GM13976 (cell line): ENCODE measurements at regions not wholly inside any gene's neighbourhood (a gene's known extent, or its start where the extent isn't known, plus 50 kb on each side); places are given as distances from the start of the nearest gene placed in this dataset.
"Not testable (repeated sequence)": the region's sequence is repeated elsewhere in the genome, so short reads cannot be mapped to it uniquely, and the experiment has no call there.

Experiments
- DNase-seq: peaks from one replicate; pipeline ENCODE4 v3.0.0; 2012; ENCODE audit warnings: low spot score
- in situ Hi-C: fragments of 300-500 bp; cut with MboI; formaldehyde crosslinking; loops from one replicate; pipeline ENCODE4 v1.12.0; 2022; ENCODE audit warnings: low sequenced_read_pairs, mixed read lengths, inconsistent platforms; ENCODE audit not compliant: unreplicated experiment
- TF ChIP-seq, protein P1 (sequence below): IDR thresholded peaks from 2 replicates; pipeline ENCODE4 v1.5.1; 2012; ENCODE audit warnings: borderline replicate concordance, mild to moderate bottlenecking; ENCODE audit not compliant: insufficient read depth; ENCODE audit errors: extremely low read depth, missing control alignments, control extremely low read depth

DNA sequence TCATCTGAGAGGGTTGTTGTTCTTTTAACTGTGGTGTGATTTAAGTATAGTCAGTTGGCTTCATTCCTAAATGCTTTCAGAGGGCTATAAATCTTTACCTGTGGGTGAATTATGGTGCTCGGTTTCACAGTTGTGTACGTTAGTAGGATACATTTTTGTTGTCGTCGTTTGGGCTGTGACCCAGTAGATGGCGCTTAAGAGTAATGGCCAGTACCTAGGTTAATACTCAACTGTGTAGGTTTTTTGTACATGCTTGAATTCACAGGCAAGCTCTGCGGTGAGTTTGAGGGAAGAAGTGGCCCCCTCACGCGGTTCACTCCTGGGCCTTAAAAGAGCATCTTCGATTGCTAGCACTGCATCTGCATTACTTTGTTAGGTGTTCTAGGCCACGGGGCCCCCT is 571.7 kb upstream of the TGIF2LX start:
- not testable (repeated sequence) for DNase-seq

DNA sequence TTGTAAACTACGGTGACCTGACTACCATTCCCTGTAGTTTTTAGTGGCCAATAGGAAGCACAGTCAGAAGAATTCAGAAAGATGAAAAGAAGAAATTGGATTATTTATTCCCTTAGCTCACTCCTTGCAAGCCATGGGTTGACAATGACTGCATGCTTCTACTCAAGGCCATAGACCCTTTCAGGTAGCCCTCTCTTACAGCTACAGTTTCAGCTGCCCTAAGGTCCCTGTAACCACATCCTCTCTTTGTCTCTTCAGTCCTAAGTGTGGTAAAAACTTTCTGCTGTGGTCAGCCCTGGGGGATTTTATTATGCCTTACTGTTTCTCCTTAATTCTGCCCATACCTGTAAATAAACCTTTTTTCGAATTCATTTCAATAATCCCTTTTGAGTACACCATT is 551.8 kb upstream of the TGIF2LX start:
- DNase-seq, in situ Hi-C loops: not testable (repeated sequence)

More for the DNA sequence above, 571.7 kb upstream of the TGIF2LX start:
- TF ChIP-seq, protein P1, sequence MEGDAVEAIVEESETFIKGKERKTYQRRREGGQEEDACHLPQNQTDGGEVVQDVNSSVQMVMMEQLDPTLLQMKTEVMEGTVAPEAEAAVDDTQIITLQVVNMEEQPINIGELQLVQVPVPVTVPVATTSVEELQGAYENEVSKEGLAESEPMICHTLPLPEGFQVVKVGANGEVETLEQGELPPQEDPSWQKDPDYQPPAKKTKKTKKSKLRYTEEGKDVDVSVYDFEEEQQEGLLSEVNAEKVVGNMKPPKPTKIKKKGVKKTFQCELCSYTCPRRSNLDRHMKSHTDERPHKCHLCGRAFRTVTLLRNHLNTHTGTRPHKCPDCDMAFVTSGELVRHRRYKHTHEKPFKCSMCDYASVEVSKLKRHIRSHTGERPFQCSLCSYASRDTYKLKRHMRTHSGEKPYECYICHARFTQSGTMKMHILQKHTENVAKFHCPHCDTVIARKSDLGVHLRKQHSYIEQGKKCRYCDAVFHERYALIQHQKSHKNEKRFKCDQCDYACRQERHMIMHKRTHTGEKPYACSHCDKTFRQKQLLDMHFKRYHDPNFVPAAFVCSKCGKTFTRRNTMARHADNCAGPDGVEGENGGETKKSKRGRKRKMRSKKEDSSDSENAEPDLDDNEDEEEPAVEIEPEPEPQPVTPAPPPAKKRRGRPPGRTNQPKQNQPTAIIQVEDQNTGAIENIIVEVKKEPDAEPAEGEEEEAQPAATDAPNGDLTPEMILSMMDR: peak; percentile 19
- in situ Hi-C loops: not testable (repeated sequence)

DNA sequence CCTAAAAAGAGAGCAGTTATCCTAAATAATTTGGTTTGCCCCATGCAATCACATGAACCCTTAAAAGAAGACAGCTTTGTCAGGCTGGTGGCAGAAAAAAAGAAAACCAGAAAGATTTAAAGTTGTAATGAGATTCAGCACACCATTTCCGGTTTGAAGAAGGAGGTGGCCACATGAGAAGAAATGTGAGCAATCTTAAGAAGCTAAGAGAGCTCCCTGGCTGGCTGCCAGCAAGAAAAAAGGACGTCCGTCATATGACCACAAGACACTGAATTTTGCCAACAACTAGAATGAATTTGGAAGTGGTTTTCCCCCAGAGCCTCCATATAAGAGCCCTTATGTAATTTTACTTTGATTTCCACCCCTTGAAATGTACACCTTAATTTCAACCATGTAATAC is 528.7 kb upstream of the TGIF2LX start:
- DNase-seq, in situ Hi-C loops: not testable (repeated sequence)

DNA sequence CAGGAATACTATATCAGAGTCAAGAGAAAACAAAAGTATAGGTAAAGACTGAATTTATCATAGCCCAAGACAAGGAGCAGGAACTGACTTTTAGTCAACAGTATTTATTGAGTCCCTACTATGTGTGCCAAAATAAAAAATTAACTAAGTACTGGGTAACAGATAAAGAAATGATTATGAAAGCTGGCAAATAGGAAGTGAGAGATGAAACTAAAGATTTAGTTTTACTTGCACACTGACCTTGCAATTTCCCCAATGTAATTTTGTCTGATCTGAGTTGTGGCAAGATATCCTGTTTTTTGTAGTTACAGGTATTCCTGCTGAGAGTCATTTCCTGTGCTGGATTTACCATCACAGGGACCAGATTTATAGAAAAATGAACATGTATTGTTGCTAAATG is 518.9 kb upstream of the TGIF2LX start:
- in situ Hi-C loops, DNase-seq: not testable (repeated sequence)

DNA sequence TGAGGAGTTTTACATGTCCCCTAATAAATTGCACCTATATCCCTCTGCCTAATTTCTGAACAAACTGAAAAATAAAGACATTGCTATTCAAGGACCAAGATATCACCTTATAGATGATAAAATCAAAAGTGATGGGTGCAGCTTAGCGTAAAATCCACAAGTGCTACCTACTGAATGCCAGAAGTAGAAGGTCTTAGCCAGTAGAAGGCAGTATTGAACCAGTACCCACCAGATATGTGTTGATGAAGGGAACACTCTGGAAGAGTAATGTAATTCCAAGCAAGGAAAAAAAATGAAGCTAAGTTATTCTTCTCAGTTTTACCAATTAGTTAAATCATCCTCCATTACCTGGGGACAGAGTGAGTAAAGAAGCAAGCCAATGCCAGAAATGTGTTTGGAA is 516.6 kb upstream of the TGIF2LX start:
- in situ Hi-C loops, DNase-seq: not testable (repeated sequence)

DNA sequence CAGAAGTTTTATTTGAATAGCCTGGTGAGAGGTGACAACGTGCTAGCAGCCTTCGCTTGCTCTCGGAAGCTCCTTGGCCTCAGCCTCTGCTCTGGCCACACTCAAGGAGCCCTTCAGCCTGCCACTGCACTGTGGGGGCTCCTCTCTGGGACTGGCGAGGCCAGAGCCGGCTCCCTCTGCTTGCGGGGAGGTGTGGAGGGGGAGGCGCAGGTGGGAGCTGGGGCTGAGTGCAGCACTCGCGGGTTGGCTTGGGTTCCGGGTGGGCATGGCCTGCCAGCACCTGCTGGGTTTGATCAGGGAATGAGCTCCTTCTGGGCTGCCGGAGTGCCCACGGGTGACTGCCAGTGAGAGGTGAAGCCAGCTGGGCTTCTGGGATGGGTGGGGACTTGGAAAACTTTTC is 504.8 kb upstream of the TGIF2LX start:
- in situ Hi-C loops, DNase-seq: not testable (repeated sequence)

DNA sequence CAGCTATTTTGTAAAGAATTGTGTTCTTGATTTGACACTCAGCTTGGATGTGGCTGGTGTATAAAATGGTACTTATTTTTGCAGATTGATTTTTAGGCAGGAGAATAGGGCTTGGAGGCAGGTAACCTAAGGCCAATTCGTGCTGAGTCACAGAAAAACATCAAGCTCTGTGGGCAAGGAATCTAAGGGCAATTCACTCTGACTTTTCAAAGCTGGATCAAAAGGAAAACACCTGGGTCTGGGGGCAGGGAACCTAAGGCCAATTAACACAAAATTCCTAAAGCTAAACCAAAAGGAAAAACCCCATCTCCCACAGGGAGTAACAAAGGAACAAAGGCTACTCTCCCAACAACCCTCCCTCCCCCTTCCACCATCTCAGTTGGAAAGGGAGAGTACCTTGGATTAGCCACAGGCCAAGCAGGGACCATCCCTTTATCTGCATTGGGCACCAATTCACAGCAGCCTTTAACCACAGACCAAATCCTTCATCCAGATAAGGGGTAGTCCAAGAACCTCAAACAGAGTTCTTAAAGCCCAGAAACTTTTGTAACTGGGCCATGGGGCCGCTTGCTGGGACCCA is 489.0 kb upstream of the TGIF2LX start:
- DNase-seq, in situ Hi-C loops: not testable (repeated sequence)
